GM19043 (cell line): ENCODE measurements at regions not wholly inside any gene's neighbourhood (a gene's known extent, or its start where the extent isn't known, plus 50 kb on each side); places are given as distances from the start of the nearest gene placed in this dataset.

Experiments used
- ATAC-seq: cut with Tn5 transposase; IDR thresholded peaks from one replicate; pipeline ENCODE4 v1.9.1; 2021; ENCODE audit warnings: low read depth; ENCODE audit not compliant: unreplicated experiment

DNA sequence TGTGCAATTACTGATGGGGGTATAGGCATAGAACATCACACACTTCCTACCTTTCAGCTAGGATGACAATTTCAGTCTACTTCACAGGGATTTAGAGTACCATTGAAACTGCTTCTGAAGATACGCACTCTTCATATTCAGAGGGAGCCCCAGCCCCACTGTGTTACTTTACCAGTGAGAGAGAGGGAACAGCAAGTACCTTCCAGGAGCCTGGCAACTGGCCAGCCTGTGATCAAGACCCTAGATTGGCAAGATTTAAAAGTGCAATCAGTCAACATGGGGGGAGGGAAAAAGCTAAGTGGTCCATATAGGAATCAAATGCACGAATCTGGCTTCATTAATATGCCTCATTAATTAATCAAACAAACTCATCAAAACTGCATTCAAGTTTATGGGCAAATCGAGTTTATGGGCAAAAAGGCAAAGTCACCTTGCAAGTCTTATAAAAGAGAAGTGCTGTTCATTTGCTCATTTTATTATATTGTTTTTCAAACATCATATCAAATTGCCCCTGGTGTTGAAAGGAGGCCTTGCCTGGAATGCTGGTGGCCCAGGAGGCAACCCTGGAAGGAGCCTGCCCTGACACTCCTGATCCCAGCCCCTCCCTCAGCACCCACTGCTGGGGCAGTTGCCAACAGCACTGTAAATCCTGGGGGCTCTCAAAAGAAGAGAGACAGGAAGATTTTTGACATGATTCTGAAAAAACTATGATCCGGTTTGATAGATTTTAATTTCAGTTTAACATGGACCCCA, 184.9 kb upstream of the DPT start:
- ATAC-seq, result no peak

DNA sequence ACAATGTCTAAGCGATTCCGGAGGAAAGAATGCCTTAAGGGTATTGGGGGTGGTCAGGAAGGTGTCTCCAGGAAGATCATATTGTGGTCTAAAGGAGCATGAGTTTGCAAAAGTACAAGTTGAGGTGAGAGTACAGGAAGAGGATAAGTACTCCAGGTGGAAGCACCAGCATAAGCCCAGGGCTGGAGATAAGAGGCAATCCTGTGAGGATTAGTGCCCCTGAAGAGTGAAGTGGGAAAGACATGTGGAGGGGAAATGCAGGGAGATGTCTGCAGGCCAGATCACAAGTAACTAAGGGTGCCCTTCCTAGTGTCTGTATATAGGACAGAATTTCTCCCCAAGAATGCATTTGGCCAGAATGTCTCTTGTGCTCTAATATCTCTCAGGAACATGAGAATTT, 188.3 kb upstream of the DPT start:
- ATAC-seq, result no peak

DNA sequence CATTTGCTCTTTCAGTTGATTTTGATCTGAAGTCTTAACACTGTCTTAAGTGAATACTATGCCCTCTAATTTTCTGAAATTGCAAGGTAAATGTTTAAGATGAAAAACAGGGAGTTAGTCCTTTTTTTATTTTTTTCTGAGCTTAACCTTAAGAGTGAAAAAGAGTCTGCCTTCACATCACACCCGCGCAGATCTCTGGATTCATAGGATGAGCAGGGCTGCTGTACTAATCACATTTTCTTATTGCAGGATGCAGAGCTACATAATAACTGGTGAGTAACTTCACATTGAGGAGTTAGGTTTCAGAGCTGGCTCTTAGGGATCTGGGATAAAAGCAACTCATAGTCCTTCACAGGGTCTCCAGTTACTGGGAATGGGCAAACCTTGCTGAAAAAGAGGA, 188.7 kb upstream of the ATP1B1 start:
- ATAC-seq, result no peak

DNA sequence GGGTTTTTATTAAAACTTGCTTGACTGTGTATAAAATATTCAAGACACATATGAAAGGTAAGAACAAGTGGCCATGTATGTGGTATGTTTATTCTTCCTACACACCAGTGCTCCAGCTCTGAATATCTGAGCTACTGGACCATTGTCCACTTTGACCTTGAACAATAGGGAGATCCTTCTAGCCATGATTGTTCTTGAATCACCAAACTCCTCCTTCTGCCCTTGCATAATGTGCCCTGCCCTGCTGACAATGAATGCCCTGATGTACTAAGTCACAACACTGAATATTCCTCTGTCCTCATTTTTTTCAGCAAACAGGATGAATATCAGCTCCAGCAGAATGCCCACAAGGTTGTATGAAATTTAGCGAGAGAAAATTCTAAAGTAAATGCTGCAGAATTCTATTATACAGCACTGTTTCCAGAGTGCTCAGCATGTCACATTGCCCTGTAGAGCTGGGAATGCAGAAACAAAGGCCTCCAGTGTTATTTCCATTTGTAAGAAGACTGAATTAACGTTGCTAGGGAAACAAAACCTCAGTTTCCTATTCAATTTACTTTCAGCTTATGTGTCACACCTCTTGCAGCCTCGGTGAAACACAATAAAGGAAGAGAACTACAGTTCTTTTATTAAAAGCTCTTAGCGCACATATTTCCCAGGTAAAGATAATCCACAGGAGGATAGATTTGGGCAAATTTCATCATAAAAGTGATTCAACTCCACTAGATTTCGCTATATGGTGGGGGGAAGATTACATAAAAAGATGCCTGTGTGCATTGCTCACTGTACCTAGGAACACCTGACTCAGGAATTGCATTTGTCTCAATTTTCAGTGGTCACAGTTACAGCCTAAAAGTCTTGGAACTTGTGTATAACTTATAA, 187.4 kb upstream of the ATP1B1 start:
- no peak for ATAC-seq

DNA sequence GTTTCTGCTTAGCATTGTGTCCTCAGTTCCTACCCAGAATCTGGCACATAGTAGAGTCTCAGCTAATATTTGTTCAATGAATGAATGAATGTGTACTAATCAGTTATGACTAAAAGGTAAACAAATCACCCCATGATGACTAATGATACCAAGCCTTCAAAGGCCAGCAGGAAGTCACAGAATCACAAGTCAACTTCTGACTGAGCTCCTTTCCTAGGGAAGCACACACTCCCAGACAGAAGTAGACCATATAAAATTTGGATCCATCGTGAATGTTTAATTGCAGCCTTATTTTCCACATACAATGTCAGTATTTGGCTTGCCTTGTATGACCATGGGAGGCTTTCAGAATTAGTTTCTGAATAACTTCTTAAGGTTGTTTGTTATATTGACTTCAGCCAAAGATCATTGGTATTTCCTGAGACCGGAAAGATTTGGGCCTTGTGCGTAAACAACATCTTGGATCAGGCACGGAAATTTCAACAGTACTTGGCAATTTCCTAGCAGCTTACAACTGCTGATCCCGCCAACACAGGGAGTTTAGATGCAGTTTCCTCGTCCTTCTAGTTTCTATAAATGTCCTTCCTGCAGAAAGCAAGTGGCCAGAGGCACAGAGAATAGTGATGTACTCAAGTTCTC, 185.9 kb upstream of the ATP1B1 start:
- ATAC-seq, result no peak

DNA sequence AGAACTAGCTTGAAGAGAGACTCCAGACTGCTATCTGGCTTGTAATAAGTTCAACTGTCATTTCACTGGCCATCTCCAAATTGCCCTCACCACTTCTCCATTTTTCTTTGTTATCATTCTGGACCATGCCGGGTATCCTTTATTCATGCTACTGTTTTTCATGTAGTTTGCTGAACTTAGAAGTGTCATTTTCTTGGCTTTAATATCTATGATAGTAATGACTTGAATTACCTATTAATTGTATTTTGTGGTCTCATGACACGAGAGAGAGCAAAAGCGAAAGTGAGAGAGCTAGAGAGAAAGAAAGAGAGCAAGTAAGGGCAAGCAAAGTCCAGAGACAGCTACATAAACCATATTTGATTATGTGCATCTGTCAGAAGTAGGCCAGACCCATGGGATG, 184.9 kb upstream of the ATP1B1 start:
- ATAC-seq, result no peak

DNA sequence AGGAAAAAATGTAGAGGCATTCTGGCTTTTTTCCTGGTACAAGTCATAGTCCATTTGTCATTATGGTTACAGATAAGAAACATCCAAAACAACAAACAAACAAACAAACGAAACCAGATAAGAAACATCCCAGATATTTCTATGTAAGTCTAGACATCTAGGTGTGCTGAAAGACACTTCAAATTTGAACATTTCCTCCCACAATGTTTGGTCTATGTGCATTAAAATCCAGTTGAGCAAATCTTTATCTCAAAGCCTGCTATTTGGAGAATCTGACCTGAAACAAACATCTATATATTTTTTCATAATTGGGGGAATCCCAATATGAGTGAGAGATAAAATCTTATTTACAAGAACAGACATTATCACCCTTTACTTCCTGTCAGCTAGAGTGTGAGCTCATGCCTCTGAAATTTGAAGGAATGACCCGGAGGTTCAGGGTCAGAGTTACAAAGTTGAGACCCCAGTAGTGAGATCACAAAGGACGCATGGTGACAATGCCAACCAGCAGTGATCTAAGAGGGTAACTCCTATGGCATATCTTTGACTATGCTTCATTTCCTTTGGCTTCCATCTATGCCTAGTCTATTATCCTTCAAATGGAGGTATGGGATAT, 182.9 kb upstream of the ATP1B1 start:
- ATAC-seq, result no peak

DNA sequence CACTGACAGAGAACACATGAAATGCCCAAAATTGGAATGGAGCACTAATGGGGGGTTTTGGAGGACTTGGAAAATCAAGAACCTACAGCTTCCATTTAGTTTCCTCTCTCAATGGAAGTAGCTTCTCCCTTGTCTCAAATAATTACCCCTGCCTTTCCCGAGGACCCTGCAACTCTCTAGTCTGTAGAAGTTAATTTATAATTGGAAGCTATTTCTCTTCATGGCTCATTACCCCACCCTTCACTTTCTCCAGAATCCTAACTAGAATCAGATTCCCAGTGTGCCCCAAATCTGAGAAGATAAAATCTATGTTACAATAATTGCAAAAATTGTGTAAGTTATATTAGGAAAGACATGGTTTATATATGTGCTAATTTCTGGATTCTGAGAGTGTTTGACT, 181.5 kb upstream of the ATP1B1 start:
- ATAC-seq, result no peak

DNA sequence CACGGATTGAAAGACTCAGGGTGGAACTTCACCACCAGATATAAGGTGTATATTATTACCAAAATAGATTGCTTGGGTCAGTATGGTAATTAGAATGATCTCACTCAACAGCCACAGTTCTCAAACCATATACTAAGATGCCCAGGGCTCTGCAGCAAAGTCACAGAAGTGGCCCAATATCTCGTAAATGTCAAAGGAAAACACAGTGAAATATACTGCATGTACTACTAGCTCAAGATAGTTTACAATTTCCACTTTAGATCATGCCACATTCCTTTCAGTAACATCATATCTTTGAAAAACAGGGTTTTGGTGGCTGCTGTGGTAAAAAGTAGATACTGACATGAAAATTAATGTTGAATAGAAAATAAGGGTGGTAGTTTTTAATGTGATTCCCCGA, 180.3 kb upstream of the ATP1B1 start:
- ATAC-seq, result no peak

DNA sequence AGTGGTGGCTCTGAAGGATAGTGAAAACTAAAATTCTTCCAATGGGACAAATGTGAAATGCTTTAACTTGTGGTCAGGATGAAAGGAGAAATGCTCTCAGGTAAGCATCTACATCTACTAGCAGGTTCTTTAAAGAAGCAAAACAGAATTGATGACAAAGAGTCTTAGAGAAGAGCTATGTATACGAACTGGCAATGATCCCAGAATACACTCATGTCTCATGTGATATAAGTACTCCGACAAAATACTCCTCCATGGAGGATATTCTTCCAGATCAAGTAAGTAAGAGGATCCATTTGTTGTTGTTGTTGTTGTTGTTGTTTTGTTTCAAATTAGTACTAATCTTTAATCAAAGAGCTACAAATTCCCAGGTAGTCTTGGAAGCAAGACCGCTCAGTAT, 174.0 kb upstream of the ATP1B1 start:
- ATAC-seq, result no peak

DNA sequence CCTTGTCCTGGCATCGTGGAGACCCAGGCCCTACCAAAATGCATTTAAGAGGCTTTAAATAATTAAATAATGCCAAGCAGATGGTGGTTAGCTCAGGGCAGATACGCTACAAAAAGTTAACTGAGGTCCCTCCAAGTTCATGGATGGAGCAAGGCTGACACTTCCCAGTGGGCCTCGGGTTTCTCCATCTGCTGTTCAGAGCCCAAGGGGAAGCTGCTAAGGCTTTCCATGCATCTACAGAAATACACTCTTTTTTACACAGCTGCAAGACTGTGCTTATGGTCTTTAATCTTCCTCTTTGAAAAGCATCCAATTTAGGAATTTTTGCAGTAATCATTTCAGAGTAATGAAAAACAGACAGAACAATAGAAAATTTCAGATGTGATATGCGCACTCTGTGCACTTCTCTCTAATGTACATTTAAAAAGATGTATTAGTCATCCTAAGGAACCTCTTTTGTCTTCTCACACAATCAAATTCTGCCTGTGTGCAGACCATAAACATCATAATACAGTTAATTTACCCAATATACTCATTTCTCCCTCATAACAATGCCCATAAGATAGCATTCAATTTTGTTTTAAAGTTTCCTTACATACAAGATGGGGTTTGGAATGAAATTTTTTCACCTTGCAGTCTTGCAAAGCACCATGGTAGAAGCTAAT, 173.2 kb upstream of the ATP1B1 start:
- ATAC-seq, result no peak

DNA sequence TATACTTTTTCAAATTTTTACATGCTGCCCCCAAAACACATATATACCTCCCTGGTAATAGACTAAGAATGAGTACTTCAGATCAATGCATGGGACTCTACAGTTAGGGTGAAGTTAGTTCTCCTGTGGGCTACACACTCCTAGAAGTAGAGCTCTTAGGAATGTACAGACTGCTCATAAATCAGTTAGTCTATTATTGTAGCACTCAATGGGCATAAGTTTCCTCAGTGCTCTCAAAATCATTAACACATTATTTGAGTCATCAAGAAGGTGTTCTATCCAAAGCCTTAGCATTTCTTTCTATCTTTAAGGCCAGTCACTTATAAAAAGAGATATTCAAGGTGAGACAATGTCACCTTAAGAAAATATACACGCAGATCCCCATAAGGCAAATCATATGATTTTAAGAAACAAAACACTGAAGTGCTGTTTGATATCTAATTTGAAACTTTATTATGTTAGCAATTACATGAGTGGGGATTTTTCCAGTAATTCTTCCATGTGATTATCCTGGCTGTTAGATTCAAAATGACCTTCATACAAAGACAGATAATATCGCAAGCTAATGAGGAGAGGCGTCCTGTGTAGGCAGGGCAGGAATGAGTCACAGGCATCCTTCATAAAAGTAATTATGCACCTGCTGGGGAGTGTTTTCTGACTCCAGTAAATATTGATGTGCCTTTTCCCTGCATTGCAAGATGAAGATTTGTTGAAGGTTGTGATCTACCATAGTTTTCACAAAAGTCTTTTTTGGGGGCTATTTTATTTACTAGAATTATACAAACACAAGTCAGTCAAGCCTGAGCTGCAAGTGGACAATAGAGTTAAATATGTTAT, 167.2 kb upstream of the ATP1B1 start:
- ATAC-seq, result no peak

DNA sequence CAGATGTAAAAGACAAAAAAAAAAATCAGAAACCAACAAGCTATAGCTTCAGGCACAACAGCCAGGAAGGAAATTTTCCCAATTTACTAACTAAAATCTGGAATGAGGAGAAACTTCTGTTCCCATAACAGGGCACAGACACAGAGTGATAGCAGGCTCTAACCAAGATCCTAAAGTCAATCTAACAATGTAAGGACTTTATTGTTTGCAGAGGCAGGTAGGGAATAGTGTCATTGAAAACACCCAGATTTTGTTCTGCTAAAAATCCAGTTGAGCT, 166.6 kb upstream of the ATP1B1 start:
- ATAC-seq, result no peak

DNA sequence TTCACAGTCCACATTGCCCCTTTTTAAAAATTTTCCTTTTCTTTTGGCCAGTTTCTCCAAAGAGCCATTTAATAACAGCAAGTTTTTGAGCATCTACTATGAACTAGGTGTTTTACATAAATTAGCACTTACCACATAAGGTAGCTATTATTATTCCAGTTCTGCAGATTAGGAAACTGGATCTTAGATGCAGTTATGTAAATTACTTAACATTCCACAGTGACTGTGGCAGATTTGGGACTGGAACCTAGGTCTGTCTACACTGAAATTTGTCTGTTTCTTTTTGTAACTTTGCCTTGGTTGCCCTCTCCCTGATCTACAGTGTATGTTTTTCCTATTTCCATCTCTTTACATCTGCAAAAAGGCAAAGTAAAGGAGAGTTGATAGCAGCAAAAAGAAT, 164.8 kb upstream of the ATP1B1 start:
- ATAC-seq, result no peak

DNA sequence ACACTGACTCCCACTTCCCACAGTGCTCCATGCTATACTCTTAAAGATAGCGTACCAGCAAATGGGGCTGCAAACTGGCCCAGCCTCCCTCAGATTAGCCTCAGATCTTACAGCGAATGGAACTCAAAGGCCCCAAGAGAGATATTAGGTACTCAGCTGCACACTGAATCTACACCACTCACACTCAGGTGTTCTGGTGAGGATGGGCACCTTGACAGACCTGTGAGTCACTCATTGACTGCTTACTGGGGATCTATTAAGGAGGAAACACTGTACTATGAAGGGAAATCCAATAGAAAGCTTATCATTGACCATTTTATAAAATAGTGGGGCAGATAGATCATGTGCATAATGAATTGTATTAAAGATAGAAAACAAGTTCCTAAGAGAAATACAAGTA, 164.3 kb upstream of the ATP1B1 start:
- no peak for ATAC-seq

DNA sequence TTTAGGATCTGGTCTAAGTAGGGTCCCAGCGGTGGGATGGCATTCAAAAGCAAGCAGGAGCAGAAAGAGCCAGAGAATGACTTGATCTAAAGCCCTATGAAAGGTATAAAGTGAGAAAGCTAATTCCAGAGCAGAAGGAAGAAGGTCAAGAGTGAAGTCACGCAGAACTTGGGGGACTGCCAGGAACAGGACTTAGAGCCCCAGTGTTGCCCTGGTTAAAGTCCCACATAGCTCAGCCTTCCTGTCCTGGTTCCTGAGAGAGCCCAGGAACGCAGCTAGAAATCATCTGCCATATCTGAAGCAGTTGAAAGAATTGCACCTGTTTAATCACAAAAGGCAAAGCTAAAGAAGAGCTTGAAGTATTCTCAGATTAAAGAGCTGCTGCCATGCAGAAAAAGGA, 160.6 kb upstream of the ATP1B1 start:
- ATAC-seq, result no peak

DNA sequence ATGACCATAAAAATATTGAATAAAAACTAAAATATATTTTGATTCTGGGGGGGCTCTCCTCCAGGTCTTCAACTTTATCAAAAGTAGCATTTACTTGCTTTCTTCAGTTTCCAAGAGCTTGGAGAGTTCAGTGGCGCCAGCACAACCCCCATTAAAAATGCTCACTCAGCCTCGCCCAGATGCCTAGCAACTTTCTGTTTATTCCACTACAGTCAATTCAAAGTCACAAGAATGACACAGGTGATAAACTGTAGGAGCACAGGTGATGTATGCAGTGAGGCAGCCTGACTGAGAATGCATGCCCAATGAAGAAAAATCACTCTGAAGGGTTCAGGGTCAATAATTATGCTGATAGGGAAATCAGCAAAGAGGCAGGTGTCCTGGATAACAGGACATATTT, 159.4 kb upstream of the ATP1B1 start:
- ATAC-seq, result no peak

DNA sequence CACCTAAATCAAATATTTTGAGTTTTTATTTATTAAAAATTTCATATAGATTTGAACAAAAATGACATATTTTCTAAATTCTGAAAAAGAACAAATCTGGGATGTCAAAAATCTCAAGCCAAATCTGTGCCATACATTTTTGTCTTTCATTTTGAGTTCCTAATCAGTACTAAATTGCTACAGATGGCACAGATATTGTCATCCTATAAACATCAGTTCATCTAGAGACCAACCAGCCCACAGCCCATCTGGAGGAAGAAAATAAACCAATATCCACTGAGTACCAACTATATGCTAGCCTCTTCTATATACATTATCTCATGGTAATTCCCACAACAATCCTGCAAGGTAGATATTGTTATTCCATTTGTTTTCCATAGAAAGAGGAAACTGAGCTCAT, 156.8 kb upstream of the ATP1B1 start:
- no peak for ATAC-seq

DNA sequence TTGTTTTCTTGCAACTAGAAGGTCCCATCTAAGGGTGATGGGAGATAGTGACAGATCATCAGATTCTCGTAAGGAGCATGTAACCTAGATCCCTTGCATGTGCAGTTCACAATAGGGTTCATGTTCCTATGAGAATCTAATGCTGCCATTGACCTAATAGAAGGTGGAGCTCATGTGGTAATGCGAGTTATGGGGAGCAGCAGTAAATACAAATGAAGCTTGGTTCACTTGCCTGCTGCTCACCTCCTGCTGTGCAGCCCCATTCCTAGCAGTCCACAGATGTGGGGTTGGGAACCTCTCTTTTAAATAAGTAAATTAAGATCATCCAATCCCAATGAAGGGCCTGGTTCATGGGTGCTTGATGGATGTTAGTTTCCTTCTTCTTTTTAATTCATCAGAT, 148.7 kb upstream of the ATP1B1 start:
- ATAC-seq, result no peak
